ENCODE measurements at regions not wholly inside any gene's neighbourhood (a gene's known extent, or its start where the extent isn't known, plus 50 kb on each side); places are given as distances from the start of the nearest gene placed in this dataset.

- no peak for TF ChIP-seq CTCF (IDR thresholded peaks at IDR 0.05; ENCODE audit: low read length)
- TF ChIP-seq EZH2 (optimal IDR thresholded peaks at IDR 0.05; ENCODE audit: low read depth, low read length) = no peak
- TF ChIP-seq EZH2phosphoT487 (IDR thresholded peaks at IDR 0.05; ENCODE audit: low read length) = no peak
Measured at GRCh38 chr5:40154194-40154593, 525.5 kb upstream of the PTGER4 start.

Data from MM.1S (cell line).